ENCODE measurements at regions not wholly inside any gene's neighbourhood (a gene's known extent, or its start where the extent isn't known, plus 50 kb on each side); places are given as distances from the start of the nearest gene placed in this dataset.

GRCh38 chr6:18545726-18546125, 158.6 kb downstream of the RNF144B start:
- TF ChIP-seq CTCF (IDR thresholded peaks at IDR 0.05): no peak
- no peak for TF ChIP-seq ZFX (IDR thresholded peaks at IDR 0.05; ENCODE audit: borderline replicate concordance)
